T-helper 1 cell (primary cell): ENCODE measurements at regions not wholly inside any gene's neighbourhood (a gene's known extent, or its start where the extent isn't known, plus 50 kb on each side); places are given as distances from the start of the nearest gene placed in this dataset.

Source experiments
- DNase-seq, 5 donors: peaks; one replicate each; pipeline ENCODE4 v3.0.0-alpha.2; 2012 to 2020

GRCh38 chr10:120641695-120642094, 184.7 kb downstream of the PLPP4 start:
- DNase-seq, result no peak

GRCh38 chr10:120643351-120643750, 186.3 kb downstream of the PLPP4 start:
- DNase-seq, result no peak

- no peak for DNase-seq
Observed at GRCh38 chr10:120644556-120645410, 187.8 kb downstream of the PLPP4 start.

GRCh38 chr10:120646159-120646732, 189.2 kb downstream of the PLPP4 start:
- DNase-seq, result no peak

- no peak for DNase-seq
Observed at GRCh38 chr10:120646738-120647456, 189.9 kb downstream of the PLPP4 start.

GRCh38 chr10:120650705-120651399, 193.8 kb downstream of the PLPP4 start:
- DNase-seq, result no peak

GRCh38 chr10:120656107-120656506, 195.1 kb upstream of the WDR11 start:
- DNase-seq, result no peak

GRCh38 chr10:120657371-120657770, 193.8 kb upstream of the WDR11 start:
- no peak for DNase-seq

- no peak for DNase-seq
Observed at GRCh38 chr10:120658943-120659885, 191.9 kb upstream of the WDR11 start.

GRCh38 chr10:120666308-120666707, 184.9 kb upstream of the WDR11 start:
- no peak for DNase-seq

GRCh38 chr10:120667276-120667675, 183.9 kb upstream of the WDR11 start:
- no peak for DNase-seq

GRCh38 chr10:120671491-120671890, 179.7 kb upstream of the WDR11 start:
- DNase-seq, result no peak

GRCh38 chr10:120683454-120683853, 167.7 kb upstream of the WDR11 start:
- no peak for DNase-seq

GRCh38 chr10:120684226-120684625, 166.9 kb upstream of the WDR11 start:
- no peak for DNase-seq

- DNase-seq, result no peak
Observed at GRCh38 chr10:120685136-120685535, 166.0 kb upstream of the WDR11 start.

- DNase-seq, result no peak
Observed at GRCh38 chr10:120688928-120689327, 162.2 kb upstream of the WDR11 start.

- DNase-seq, result no peak
Observed at GRCh38 chr10:120689777-120690529, 161.2 kb upstream of the WDR11 start.

GRCh38 chr10:120691625-120692024, 159.5 kb upstream of the WDR11 start:
- no peak for DNase-seq

GRCh38 chr10:120700426-120700825, 150.7 kb upstream of the WDR11 start:
- no peak for DNase-seq

GRCh38 chr10:120701381-120701780, 149.8 kb upstream of the WDR11 start:
- no peak for DNase-seq

GRCh38 chr10:120702032-120702431, 149.1 kb upstream of the WDR11 start:
- no peak for DNase-seq
